CD4-positive, CD25-positive, alpha-beta regulatory T cell (primary cell): ENCODE measurements at regions not wholly inside any gene's neighbourhood (a gene's known extent, or its start where the extent isn't known, plus 50 kb on each side); places are given as distances from the start of the nearest gene placed in this dataset.

Source experiments
- ATAC-seq, 2 donors: fragments of 150-1000 bp; cut with Tn5 transposase; one replicate each; pipeline ENCODE4 v1.10.0; 2021; ENCODE audit warnings: low read depth in 2 of 2, moderate number of reproducible peaks in 2 of 2, moderate library complexity in 1 of 2
- DNase-seq, 3 donors: peaks; one replicate each; pipeline versions ENCODE4 v3.0.0 to v3.0.0-alpha.2; 2012 to 2022; ENCODE audit warnings: mixed read lengths in 1 of 3
- H3K27ac ChIP-seq: one replicate; pipeline ENCODE4 v1.7.0; 2013; ENCODE audit warnings: mild to moderate bottlenecking, low read length; ENCODE audit not compliant: insufficient read depth, poor library complexity, severe bottlenecking
- H3K27me3 ChIP-seq: one replicate; pipeline ENCODE4 v1.7.0; 2013; ENCODE audit warnings: low read length; ENCODE audit not compliant: control insufficient read depth, insufficient read depth
- H3K36me3 ChIP-seq: one replicate; pipeline ENCODE4 v1.7.0; 2013; ENCODE audit warnings: mild to moderate bottlenecking, low read length, moderate library complexity; ENCODE audit not compliant: control insufficient read depth, insufficient read depth
- H3K4me1 ChIP-seq: 2 replicates; pipeline ENCODE4 v1.7.0; 2013; ENCODE audit warnings: mild to moderate bottlenecking, low read length; ENCODE audit not compliant: insufficient read depth, control insufficient read depth, poor library complexity, severe bottlenecking
- H3K4me3 ChIP-seq: one replicate; pipeline ENCODE4 v1.7.0; 2013; ENCODE audit warnings: low read depth, mild to moderate bottlenecking, low read length, moderate library complexity
- H3K9me3 ChIP-seq, 2 experiments: 1 replicate in 1 of 2; 2 replicates in 1 of 2; pipeline ENCODE4 v1.7.0; 2013; ENCODE audit warnings: low read length in 2 of 2, mild to moderate bottlenecking in 1 of 2, moderate library complexity in 1 of 2; ENCODE audit not compliant: control insufficient read depth in 2 of 2
- H3K27ac Mint-ChIP-seq, 3 donors: one replicate each; pipeline ENCODE4 v1.8.0; 2020 to 2022; ENCODE audit warnings: mild to moderate bottlenecking in 3 of 3, mixed read lengths in 3 of 3, moderate library complexity in 2 of 3
- H3K27me3 Mint-ChIP-seq: one replicate; pipeline ENCODE4 v1.8.0; 2022; ENCODE audit warnings: mild to moderate bottlenecking, mixed read lengths
- H3K36me3 Mint-ChIP-seq: one replicate; pipeline ENCODE4 v1.8.0; 2020; ENCODE audit warnings: mixed read lengths
- H3K4me1 Mint-ChIP-seq, 4 donors: one replicate each; pipeline ENCODE4 v1.8.0; 2020 to 2022; ENCODE audit warnings: mixed read lengths in 4 of 4, mild to moderate bottlenecking in 1 of 4
- H3K4me3 Mint-ChIP-seq, 4 donors: one replicate each; pipeline ENCODE4 v1.8.0; 2020 to 2022; ENCODE audit warnings: mild to moderate bottlenecking in 4 of 4, mixed read lengths in 4 of 4, moderate library complexity in 3 of 4
- H3K9me3 Mint-ChIP-seq, 7 donors: one replicate each; pipeline ENCODE4 v1.8.0; 2020 to 2022; ENCODE audit warnings: mixed read lengths in 7 of 7, mild to moderate bottlenecking in 3 of 7, moderate library complexity in 2 of 7

GRCh38 chr4:115325836-115326235, 212.4 kb upstream of the NDST4 start:
- ATAC-seq (no peak), DNase-seq (no peak)
- no peaks in the 10 kb centered on the region for H3K36me3 ChIP-seq
- Mint-ChIP-seq H3K27me3 (no peaks in the 10 kb centered on the region), H3K9me3 (peaks cover 0 to 11% (median 6%) of the 10 kb centered on the region in 7 donors), H3K4me3 (no peak overlapping the region), H3K27ac (no peak overlapping the region), H3K4me1 (no peaks in the 10 kb centered on the region), H3K36me3 (no peaks in the 10 kb centered on the region)
- H3K27me3 ChIP-seq: no peaks in the 10 kb centered on the region
- no peaks in the 10 kb centered on the region for H3K9me3 ChIP-seq
- no peak overlapping the region for H3K4me3 ChIP-seq
- no peaks in the 10 kb centered on the region for H3K4me1 ChIP-seq
- no peak overlapping the region for H3K27ac ChIP-seq

- Histone ChIP-seq H3K36me3 (no peaks in the 10 kb centered on the region), H3K4me1 (no peaks in the 10 kb centered on the region), H3K9me3 (no peaks in the 10 kb centered on the region), H3K27me3 (no peaks in the 10 kb centered on the region), H3K27ac (no peak overlapping the region), H3K4me3 (no peak overlapping the region)
- ATAC-seq (no peak), DNase-seq (no peak)
- Mint-ChIP-seq H3K27ac (no peak overlapping the region), H3K36me3 (no peaks in the 10 kb centered on the region), H3K4me3 (no peak overlapping the region), H3K27me3 (no peaks in the 10 kb centered on the region), H3K9me3 (peaks cover 0 to 9% (median 6%) of the 10 kb centered on the region in 7 donors), H3K4me1 (no peaks in the 10 kb centered on the region)
Measured at GRCh38 chr4:115323106-115323707, 209.8 kb upstream of the NDST4 start.

- H3K4me1 Mint-ChIP-seq: no peaks in the 10 kb centered on the region
- no peaks in the 10 kb centered on the region for H3K27me3 Mint-ChIP-seq
- no peak overlapping the region for H3K4me3 Mint-ChIP-seq
- Histone ChIP-seq H3K4me1 (no peaks in the 10 kb centered on the region), H3K36me3 (no peaks in the 10 kb centered on the region), H3K27ac (no peak overlapping the region), H3K4me3 (no peak overlapping the region), H3K9me3 (no peaks in the 10 kb centered on the region), H3K27me3 (no peaks in the 10 kb centered on the region)
- peaks cover 0 to 5% (median 2%) of the 10 kb centered on the region in 7 donors for H3K9me3 Mint-ChIP-seq
- H3K27ac Mint-ChIP-seq: no peak overlapping the region
- no peak for DNase-seq
- ATAC-seq: no peak
- no peaks in the 10 kb centered on the region for H3K36me3 Mint-ChIP-seq
Measured at GRCh38 chr4:115315182-115315581, 201.8 kb upstream of the NDST4 start.

GRCh38 chr4:115310641-115311040, 197.2 kb upstream of the NDST4 start:
- Mint-ChIP-seq H3K27ac (no peak overlapping the region), H3K4me3 (no peak overlapping the region), H3K27me3 (no peaks in the 10 kb centered on the region), H3K9me3 (peaks cover 0 to 11% (median 2%) of the 10 kb centered on the region in 7 donors), H3K4me1 (no peaks in the 10 kb centered on the region), H3K36me3 (no peaks in the 10 kb centered on the region)
- no peak for ATAC-seq
- Histone ChIP-seq H3K9me3 (peaks cover 0 to 4% of the 10 kb centered on the region in 2 experiments), H3K4me3 (no peak overlapping the region), H3K27me3 (no peaks in the 10 kb centered on the region), H3K4me1 (no peaks in the 10 kb centered on the region), H3K27ac (no peak overlapping the region), H3K36me3 (no peaks in the 10 kb centered on the region)
- no peak for DNase-seq

GRCh38 chr4:115294717-115295116, 181.3 kb upstream of the NDST4 start:
- Histone ChIP-seq H3K27ac (no peak overlapping the region), H3K4me3 (no peak overlapping the region), H3K27me3 (no peaks in the 10 kb centered on the region), H3K9me3 (peaks cover 0 to 2% of the 10 kb centered on the region in 2 experiments), H3K4me1 (no peaks in the 10 kb centered on the region), H3K36me3 (no peaks in the 10 kb centered on the region)
- DNase-seq (no peak), ATAC-seq (no peak)
- H3K9me3 Mint-ChIP-seq: peaks cover 0 to 6% (median 2%) of the 10 kb centered on the region in 7 donors
- no peaks in the 10 kb centered on the region for H3K36me3 Mint-ChIP-seq
- H3K4me3 Mint-ChIP-seq: no peak overlapping the region
- H3K27ac Mint-ChIP-seq: no peak overlapping the region
- no peaks in the 10 kb centered on the region for H3K27me3 Mint-ChIP-seq
- H3K4me1 Mint-ChIP-seq: no peaks in the 10 kb centered on the region

- no peak overlapping the region for H3K4me3 Mint-ChIP-seq
- no peaks in the 10 kb centered on the region for H3K27me3 Mint-ChIP-seq
Measured at GRCh38 chr4:115293093-115293462, 179.7 kb upstream of the NDST4 start.

GRCh38 chr4:115292320-115293092, 179.1 kb upstream of the NDST4 start:
- DNase-seq: no peak
- H3K36me3 ChIP-seq: no peaks in the 10 kb centered on the region
- H3K27ac ChIP-seq: no peak overlapping the region
- no peak for ATAC-seq
- Mint-ChIP-seq H3K36me3 (no peaks in the 10 kb centered on the region), H3K4me3 (no peak overlapping the region), H3K27ac (no peak overlapping the region), H3K9me3 (peaks cover 0 to 13% (median 2%) of the 10 kb centered on the region in 7 donors), H3K27me3 (no peaks in the 10 kb centered on the region), H3K4me1 (no peaks in the 10 kb centered on the region)
- no peaks in the 10 kb centered on the region for H3K27me3 ChIP-seq
- H3K4me3 ChIP-seq: no peak overlapping the region
- H3K9me3 ChIP-seq: no peaks in the 10 kb centered on the region
- no peaks in the 10 kb centered on the region for H3K4me1 ChIP-seq

More at GRCh38 chr4:115293093-115293462, 179.7 kb upstream of the NDST4 start:
- H3K9me3 ChIP-seq: no peaks in the 10 kb centered on the region
- Mint-ChIP-seq H3K27ac (no peak overlapping the region), H3K9me3 (peaks cover 0 to 11% (median 2%) of the 10 kb centered on the region in 7 donors), H3K4me1 (no peaks in the 10 kb centered on the region), H3K36me3 (no peaks in the 10 kb centered on the region)
- H3K4me3 ChIP-seq: no peak overlapping the region
- no peaks in the 10 kb centered on the region for H3K4me1 ChIP-seq
- no peaks in the 10 kb centered on the region for H3K27me3 ChIP-seq
- H3K27ac ChIP-seq: no peak overlapping the region
- H3K36me3 ChIP-seq: no peaks in the 10 kb centered on the region
- DNase-seq (no peak), ATAC-seq (no peak)

- Mint-ChIP-seq H3K9me3 (peaks cover 0 to 13% (median 0%) of the 10 kb centered on the region in 7 donors), H3K27me3 (no peaks in the 10 kb centered on the region), H3K36me3 (no peaks in the 10 kb centered on the region), H3K4me1 (no peaks in the 10 kb centered on the region), H3K27ac (no peak overlapping the region), H3K4me3 (no peak overlapping the region)
- Histone ChIP-seq H3K4me1 (no peaks in the 10 kb centered on the region), H3K4me3 (no peak overlapping the region), H3K36me3 (no peaks in the 10 kb centered on the region), H3K27ac (no peak overlapping the region), H3K27me3 (no peaks in the 10 kb centered on the region), H3K9me3 (no peaks in the 10 kb centered on the region)
- DNase-seq: no peak
- ATAC-seq: no peak
Measured at GRCh38 chr4:115287426-115287825, 174.0 kb upstream of the NDST4 start.
